GM12801 (cell line): ENCODE measurements at regions not wholly inside any gene's neighbourhood (a gene's known extent, or its start where the extent isn't known, plus 50 kb on each side); places are given as distances from the start of the nearest gene placed in this dataset.

Source experiments
- CTCF ChIP-seq: IDR thresholded peaks from one replicate; pipeline ENCODE4 v1.5.1; 2011; ENCODE audit warnings: control low read depth; ENCODE audit not compliant: insufficient read length; ENCODE audit errors: extremely low read depth

GRCh38 chr15:70149667-70150404 lies 52.1 kb upstream of the TLE3 start:
- no peak for TF ChIP-seq CTCF

GRCh38 chr15:70147778-70148177 lies 50.1 kb upstream of the TLE3 start:
- TF ChIP-seq CTCF, result no peak
